LNCaP clone FGC (cell line): ENCODE measurements at regions not wholly inside any gene's neighbourhood (a gene's known extent, or its start where the extent isn't known, plus 50 kb on each side); places are given as distances from the start of the nearest gene placed in this dataset.
A peak's percentile ranks its signal among the peaks of the same experiment; 100 is the strongest.

Source experiments
- DNase-seq: peaks from one replicate; pipeline ENCODE4 v3.0.0-alpha.2; 2011; ENCODE audit warnings: low read depth
- H3K4me3 ChIP-seq: 2 replicates; pipeline ENCODE4 v1.5.1; 2011; ENCODE audit warnings: mild to moderate bottlenecking, low read depth, low read length, control low read depth
- TF ChIP-seq, protein P1 (sequence below): IDR thresholded peaks from 2 replicates; pipeline ENCODE4 v1.5.1; 2012; ENCODE audit warnings: mild to moderate bottlenecking; ENCODE audit not compliant: control insufficient read depth, insufficient read depth; ENCODE audit errors: extremely low read depth

DNA sequence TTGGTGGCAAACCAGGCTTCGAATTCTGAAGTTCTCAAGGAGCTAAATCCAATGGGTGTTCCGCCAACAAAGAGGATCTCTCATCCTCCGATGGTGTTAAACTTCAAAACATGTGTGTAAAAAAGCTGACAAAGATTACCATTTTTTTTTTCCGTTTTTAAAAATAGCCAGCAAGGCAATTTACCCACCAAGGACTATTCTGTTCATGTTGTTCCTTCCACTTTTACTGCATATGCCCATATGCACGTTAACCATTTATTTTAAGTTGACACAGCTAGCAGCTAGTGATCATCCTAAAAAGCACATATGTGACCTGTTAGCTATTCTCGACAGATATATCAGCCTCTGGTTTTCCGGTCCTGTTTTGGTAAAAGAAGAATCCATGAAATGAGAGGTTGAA lies 326.7 kb downstream of the PLK2 start:
- no peak for DNase-seq
- TF ChIP-seq, protein P1, sequence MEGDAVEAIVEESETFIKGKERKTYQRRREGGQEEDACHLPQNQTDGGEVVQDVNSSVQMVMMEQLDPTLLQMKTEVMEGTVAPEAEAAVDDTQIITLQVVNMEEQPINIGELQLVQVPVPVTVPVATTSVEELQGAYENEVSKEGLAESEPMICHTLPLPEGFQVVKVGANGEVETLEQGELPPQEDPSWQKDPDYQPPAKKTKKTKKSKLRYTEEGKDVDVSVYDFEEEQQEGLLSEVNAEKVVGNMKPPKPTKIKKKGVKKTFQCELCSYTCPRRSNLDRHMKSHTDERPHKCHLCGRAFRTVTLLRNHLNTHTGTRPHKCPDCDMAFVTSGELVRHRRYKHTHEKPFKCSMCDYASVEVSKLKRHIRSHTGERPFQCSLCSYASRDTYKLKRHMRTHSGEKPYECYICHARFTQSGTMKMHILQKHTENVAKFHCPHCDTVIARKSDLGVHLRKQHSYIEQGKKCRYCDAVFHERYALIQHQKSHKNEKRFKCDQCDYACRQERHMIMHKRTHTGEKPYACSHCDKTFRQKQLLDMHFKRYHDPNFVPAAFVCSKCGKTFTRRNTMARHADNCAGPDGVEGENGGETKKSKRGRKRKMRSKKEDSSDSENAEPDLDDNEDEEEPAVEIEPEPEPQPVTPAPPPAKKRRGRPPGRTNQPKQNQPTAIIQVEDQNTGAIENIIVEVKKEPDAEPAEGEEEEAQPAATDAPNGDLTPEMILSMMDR: no peak
- H3K4me3 ChIP-seq: no peak overlapping the region

DNA sequence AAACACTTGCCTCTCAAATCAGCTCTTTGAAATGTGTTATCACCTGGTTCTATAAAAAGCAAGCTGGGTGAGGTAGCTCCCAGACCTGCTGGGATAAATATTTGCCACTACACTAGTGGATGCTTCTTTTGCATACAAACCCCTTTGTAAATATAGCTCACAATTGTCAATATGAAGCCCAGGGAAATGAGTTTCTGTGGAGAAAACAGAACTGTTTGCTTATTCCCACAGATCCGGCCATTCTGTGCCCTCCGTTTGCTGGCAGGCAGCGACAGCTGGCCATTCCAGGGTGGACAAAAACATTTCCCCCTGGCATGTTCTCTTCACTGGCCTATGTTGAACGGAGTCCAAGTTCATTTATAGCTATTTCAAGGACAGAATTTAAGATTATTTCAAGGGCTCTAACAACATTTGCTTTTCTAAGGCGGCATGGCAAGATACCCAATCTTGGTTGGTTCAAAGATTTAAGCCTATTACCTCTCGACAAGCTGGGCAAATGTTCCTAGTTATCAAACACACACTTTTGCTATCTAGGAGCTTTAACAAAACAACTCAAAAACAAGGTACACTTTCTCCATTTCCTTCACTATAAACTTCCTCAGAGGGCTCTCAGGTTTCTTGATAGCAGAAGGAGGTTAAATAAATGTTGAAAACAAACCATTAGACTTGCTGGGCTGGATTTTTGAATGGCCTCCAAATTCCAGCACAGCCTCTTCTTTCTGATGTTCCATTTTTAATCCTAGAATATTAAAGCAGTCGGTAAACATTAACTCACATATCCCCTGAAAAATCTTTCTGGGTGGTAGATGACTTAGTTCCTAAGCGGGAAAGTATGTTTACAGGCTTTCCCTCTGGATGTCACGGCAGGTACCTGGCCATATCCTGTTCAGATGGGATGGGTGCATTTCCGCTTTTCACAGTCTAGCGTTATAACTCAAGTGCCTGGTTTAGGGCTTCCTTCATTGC lies 332.3 kb downstream of the PLK2 start:
- TF ChIP-seq, protein P1: no peak
- H3K4me3 ChIP-seq: peak overlapping the region; percentile 8
- peak; percentile 54 for DNase-seq

DNA sequence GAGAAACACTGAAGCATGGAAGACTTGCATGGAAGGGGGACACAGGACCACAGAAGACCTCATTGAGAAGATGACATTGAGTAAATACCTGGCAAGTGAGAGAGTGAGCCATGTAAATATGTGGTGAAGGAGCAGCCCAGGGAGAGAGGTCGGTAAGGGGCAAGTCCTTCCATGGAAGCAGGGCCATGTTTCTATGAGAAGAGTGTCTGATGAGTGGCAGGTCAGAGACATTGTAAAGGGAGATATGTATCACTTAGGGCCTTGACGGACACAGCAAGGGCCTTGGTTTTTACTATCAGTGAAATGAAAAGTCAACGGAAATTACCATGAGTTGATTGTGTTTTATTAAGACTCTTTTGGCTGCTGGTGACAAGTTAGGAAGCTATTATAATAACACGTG lies 336.4 kb downstream of the PLK2 start:
- no peak overlapping the region for H3K4me3 ChIP-seq
- TF ChIP-seq, protein P1: no peak
- no peak for DNase-seq

DNA sequence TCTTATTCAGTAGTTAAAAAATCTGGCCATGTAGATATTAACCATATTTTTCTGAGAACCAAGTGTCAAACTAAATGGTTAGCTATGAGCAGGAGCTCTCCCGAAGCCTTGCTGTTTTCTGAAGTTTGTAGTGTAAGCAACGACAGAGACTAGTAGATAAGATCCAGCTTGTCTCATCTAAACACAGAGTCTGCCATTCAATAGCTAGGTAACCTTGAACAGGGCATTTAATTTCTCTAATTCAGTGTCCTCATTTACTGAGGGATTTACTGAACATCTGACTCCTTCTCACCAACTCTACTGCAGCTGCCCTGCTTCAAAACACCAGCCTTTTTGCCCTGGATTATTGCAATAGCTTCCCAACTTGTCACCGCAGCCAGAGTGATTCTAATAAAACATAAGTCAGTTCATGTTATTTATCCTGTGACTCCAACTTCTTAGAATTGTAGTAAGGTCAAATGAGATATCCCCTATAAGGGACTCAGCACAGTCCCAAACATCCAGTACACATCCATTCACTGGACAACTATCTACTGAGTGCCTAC lies 337.0 kb downstream of the PLK2 start:
- no peak for DNase-seq
- TF ChIP-seq, protein P1: no peak
- no peak overlapping the region for H3K4me3 ChIP-seq

DNA sequence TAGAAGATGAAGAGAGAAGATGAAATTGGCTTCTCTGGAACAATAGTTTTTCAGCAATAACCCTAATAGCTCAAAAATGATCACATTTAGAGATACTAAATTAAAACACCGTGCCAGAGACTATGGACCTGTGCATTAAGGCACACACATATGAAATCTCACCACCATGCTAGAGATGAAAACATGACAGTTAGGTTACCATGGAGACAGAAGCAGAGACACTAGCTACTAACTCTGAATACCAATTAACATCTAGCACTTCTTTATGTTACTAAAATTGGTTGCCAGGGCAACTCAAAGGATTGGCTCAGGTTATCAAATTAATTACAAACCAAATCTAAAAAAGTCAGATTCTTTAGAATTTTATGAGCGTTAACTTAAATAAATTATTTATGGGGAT lies 337.7 kb downstream of the PLK2 start:
- no peak for DNase-seq
- TF ChIP-seq, protein P1: no peak
- no peak overlapping the region for H3K4me3 ChIP-seq

DNA sequence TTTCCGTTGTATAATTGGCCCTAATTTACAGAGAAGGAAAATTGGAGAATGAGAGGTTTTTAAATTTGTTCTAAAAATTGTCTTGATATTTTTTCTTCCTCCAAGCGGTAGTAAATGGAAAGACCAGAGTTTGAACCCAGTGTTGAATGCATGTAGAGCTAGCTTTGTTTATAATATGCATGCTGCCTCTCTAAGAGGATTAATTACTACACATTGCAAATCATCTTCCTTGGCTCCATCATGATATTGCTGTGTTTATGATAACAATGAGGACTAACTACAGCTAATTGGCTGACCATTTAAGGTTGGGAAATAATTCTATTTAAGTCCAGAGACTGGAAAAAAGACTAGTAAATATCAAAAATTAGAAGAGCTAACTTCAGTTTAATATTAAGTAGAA lies 338.5 kb downstream of the PLK2 start:
- no peak for DNase-seq
- TF ChIP-seq, protein P1: no peak
- H3K4me3 ChIP-seq: no peak overlapping the region
